Tibial nerve (tissue), 4 donors: ENCODE measurements at regions not wholly inside any gene's neighbourhood (a gene's known extent, or its start where the extent isn't known, plus 50 kb on each side); places are given as distances from the start of the nearest gene placed in this dataset.
"Not testable (repeated sequence)": the region's sequence is repeated elsewhere in the genome, so short reads cannot be mapped to it uniquely, and the experiment has no call there.

Experiments
- DNase-seq, 2 donors: peaks; one replicate each; pipeline ENCODE4 v3.0.0-alpha.2; 2019; ENCODE audit warnings: low spot score in 2 of 2
- H3K27ac ChIP-seq, 4 donors: fragments of 200-600 bp; sonication (generic) in 3 of 4; one replicate each; pipeline ENCODE4 v1.5.1; 2017 to 2019; ENCODE audit warnings: mild to moderate bottlenecking in 1 of 4
- H3K27me3 ChIP-seq, 2 donors: fragments of 200-600 bp; sonication (generic) in 1 of 2; one replicate each; pipeline versions ENCODE4 v1.5.1 to v1.6.0; 2017 to 2019
- H3K36me3 ChIP-seq, 3 donors: fragments of 200-600 bp; sonication (generic); one replicate each; pipeline ENCODE4 v1.5.1; 2018 to 2019
- H3K4me1 ChIP-seq, 4 donors: fragments of 200-600 bp; sonication (generic) in 3 of 4; one replicate each; pipeline ENCODE4 v1.5.1; 2017 to 2019
- H3K4me3 ChIP-seq, 4 donors: fragments of 200-600 bp; sonication (generic) in 3 of 4; one replicate each; pipeline ENCODE4 v1.5.1; 2017 to 2019; ENCODE audit warnings: mild to moderate bottlenecking in 1 of 4, moderate library complexity in 1 of 4
- H3K9me3 ChIP-seq, 4 donors: fragments of 200-600 bp; sonication (generic) in 3 of 4; one replicate each; pipeline ENCODE4 v1.5.1; 2017 to 2019
- CTCF ChIP-seq, 5 experiments: fragments of 200-600 bp in 3 of 5; fragments of 450-650 bp in 2 of 5; sonication (generic) in 3 of 5; IDR thresholded peaks; one replicate each; pipeline ENCODE4 v1.5.1; 2016 to 2019; ENCODE audit warnings: antibody characterized with exemption in 5 of 5, mild to moderate bottlenecking in 3 of 5, moderate library complexity in 2 of 5
- EP300 ChIP-seq, 2 donors: sonication (generic); formaldehyde crosslinking; IDR thresholded peaks; one replicate each; pipeline ENCODE4 v1.6.1; 2017; ENCODE audit warnings: antibody characterized with exemption in 2 of 2, mild to moderate bottlenecking in 1 of 2
- POLR2A ChIP-seq, 2 donors: fragments of 450-650 bp; IDR thresholded peaks; one replicate each; pipeline ENCODE4 v1.6.1; 2017; ENCODE audit warnings: antibody characterized with exemption in 2 of 2, mild to moderate bottlenecking in 2 of 2, moderate library complexity in 2 of 2
- WGBS, 2 donors: methylation state at CpG; one replicate each; pipeline ENCODE4 v1.1.5; 2018; 5-methylcytosine and 5-hydroxymethylcytosine counted together

GRCh38 chr3:165984589-165984988 lies 147.4 kb upstream of the BCHE start:
- 67 to 74% methylated on average over 1 of the region's 1 CpG for WGBS, 2 donors
- no peak overlapping the region for H3K27ac ChIP-seq
- H3K27me3 ChIP-seq = no peaks in the 10 kb centered on the region
- H3K36me3 ChIP-seq = no peaks in the 10 kb centered on the region
- H3K4me1 ChIP-seq = no peaks in the 10 kb centered on the region
- no peak for DNase-seq
- H3K9me3 ChIP-seq = no peaks in the 10 kb centered on the region
- no peak overlapping the region for H3K4me3 ChIP-seq
- TF ChIP-seq EP300 (IDR thresholded peaks at IDR 0.05) (no peak), CTCF (IDR thresholded peaks at IDR 0.05) (no peak)

GRCh38 chr3:165983284-165983683 lies 146.1 kb upstream of the BCHE start:
- WGBS, 2 donors = 20 to 22% methylated on average over 2 of the region's 2 CpGs
- DNase-seq = no peak
- H3K4me1 ChIP-seq = no peaks in the 10 kb centered on the region
- no peak for TF ChIP-seq CTCF (IDR thresholded peaks at IDR 0.05)
- TF ChIP-seq POLR2A (IDR thresholded peaks at IDR 0.05) = no peak
- no peak for TF ChIP-seq EP300 (IDR thresholded peaks at IDR 0.05)
- no peaks in the 10 kb centered on the region for H3K36me3 ChIP-seq
- no peak overlapping the region for H3K27ac ChIP-seq
- H3K27me3 ChIP-seq = no peaks in the 10 kb centered on the region
- no peak overlapping the region for H3K4me3 ChIP-seq
- no peaks in the 10 kb centered on the region for H3K9me3 ChIP-seq

GRCh38 chr3:165981318-165981717 lies 144.1 kb upstream of the BCHE start:
- no peak for DNase-seq
- TF ChIP-seq POLR2A (IDR thresholded peaks at IDR 0.05) (no peak), CTCF (IDR thresholded peaks at IDR 0.05) (no peak), EP300 (IDR thresholded peaks at IDR 0.05) (no peak)
- H3K36me3 ChIP-seq = no peaks in the 10 kb centered on the region
- no peak overlapping the region for H3K27ac ChIP-seq
- H3K4me1 ChIP-seq = no peaks in the 10 kb centered on the region
- no peaks in the 10 kb centered on the region for H3K27me3 ChIP-seq
- H3K4me3 ChIP-seq = no peak overlapping the region
- H3K9me3 ChIP-seq = no peaks in the 10 kb centered on the region
- 91 to 96% methylated on average over 1 of the region's 1 CpG for WGBS, 2 donors

- H3K27me3 ChIP-seq, H3K4me3 ChIP-seq, H3K4me1 ChIP-seq, H3K27ac ChIP-seq, H3K9me3 ChIP-seq, H3K36me3 ChIP-seq, DNase-seq: not testable (repeated sequence)
- WGBS, 2 donors = 75 to 83% methylated on average over 3 of the region's 3 CpGs
These were observed 123.6 kb upstream of the BCHE start for GRCh38 chr3:165960825-165961224.

- no peak overlapping the region for H3K27ac ChIP-seq
- no peaks in the 10 kb centered on the region for H3K4me1 ChIP-seq
- no peaks in the 10 kb centered on the region for H3K9me3 ChIP-seq
- no peak overlapping the region for H3K4me3 ChIP-seq
- H3K27me3 ChIP-seq = no peaks in the 10 kb centered on the region
- no peaks in the 10 kb centered on the region for H3K36me3 ChIP-seq
- no peak for DNase-seq
- 90 to 91% methylated on average over 2 of the region's 2 CpGs for WGBS, 2 donors
- no peak for TF ChIP-seq EP300 (IDR thresholded peaks at IDR 0.05)
- no peak for TF ChIP-seq CTCF (IDR thresholded peaks at IDR 0.05)
- no peak for TF ChIP-seq POLR2A (IDR thresholded peaks at IDR 0.05)
These were observed 116.9 kb upstream of the BCHE start for GRCh38 chr3:165954171-165954570.

GRCh38 chr3:165946360-165946759 lies 109.1 kb upstream of the BCHE start:
- Histone ChIP-seq H3K9me3 (no peaks in the 10 kb centered on the region), H3K4me1 (no peaks in the 10 kb centered on the region), H3K36me3 (no peaks in the 10 kb centered on the region), H3K27ac (no peak overlapping the region), H3K27me3 (no peaks in the 10 kb centered on the region), H3K4me3 (no peak overlapping the region)
- TF ChIP-seq CTCF (IDR thresholded peaks at IDR 0.05) (no peak), EP300 (IDR thresholded peaks at IDR 0.05) (no peak), POLR2A (IDR thresholded peaks at IDR 0.05) (no peak)
- DNase-seq = no peak
